MM.1S (cell line): ENCODE measurements at regions not wholly inside any gene's neighbourhood (a gene's known extent, or its start where the extent isn't known, plus 50 kb on each side); places are given as distances from the start of the nearest gene placed in this dataset.

Experiments
- DNase-seq: peaks from one replicate; pipeline ENCODE4 v3.0.0-alpha.2; 2015
- H2AFZ ChIP-seq: fragments of 300-600 bp; sonication (generic); 2 replicates; pipeline ENCODE4 v1.6.0; 2016; ENCODE audit warnings: antibody characterized with exemption, low read length
- H3F3A ChIP-seq: fragments of 300-600 bp; sonication (generic); 2 replicates; pipeline ENCODE4 v1.6.1; 2016; ENCODE audit warnings: mild to moderate bottlenecking, antibody characterized with exemption, low read length, moderate library complexity, mixed read lengths; ENCODE audit not compliant: insufficient read depth
- H3K27ac ChIP-seq: fragments of 300-600 bp; sonication (generic); 2 replicates; pipeline ENCODE4 v1.5.1; 2016; ENCODE audit warnings: mild to moderate bottlenecking, low read length
- H3K27me3 ChIP-seq: fragments of 300-600 bp; sonication (generic); replicated peaks from 2 replicates; pipeline ENCODE4 v1.6.0; 2016; ENCODE audit warnings: low read length; ENCODE audit not compliant: insufficient read depth
- H3K36me3 ChIP-seq: fragments of 300-600 bp; sonication (generic); replicated peaks from 2 replicates; pipeline ENCODE4 v1.6.1; 2016; ENCODE audit warnings: mild to moderate bottlenecking, low read length, mixed read lengths; ENCODE audit not compliant: insufficient read depth
- H3K4me1 ChIP-seq: fragments of 300-600 bp; sonication (generic); 2 replicates; pipeline ENCODE4 v1.6.1; 2016; ENCODE audit warnings: low read length, mixed read lengths
- H3K4me2 ChIP-seq: fragments of 300-600 bp; sonication (generic); 2 replicates; pipeline ENCODE4 v1.6.0; 2016; ENCODE audit warnings: low read depth, low read length
- H3K4me3 ChIP-seq: fragments of 300-600 bp; sonication (generic); 2 replicates; pipeline ENCODE4 v1.5.1; 2016; ENCODE audit warnings: low read length, mixed read lengths
- H3K79me2 ChIP-seq: fragments of 300-600 bp; sonication (generic); 2 replicates; pipeline ENCODE4 v1.6.1; 2016; ENCODE audit warnings: mixed run types, low read length, mixed read lengths
- H3K9ac ChIP-seq: fragments of 300-600 bp; sonication (generic); 2 replicates; pipeline ENCODE4 v1.6.1; 2016; ENCODE audit warnings: low read length, mixed read lengths
- H3K9me2 ChIP-seq: fragments of 300-600 bp; sonication (generic); replicated peaks from 2 replicates; pipeline ENCODE4 v1.6.1; 2016; ENCODE audit warnings: mild to moderate bottlenecking, low read length, mixed read lengths; ENCODE audit not compliant: insufficient read depth
- H3K9me3 ChIP-seq: fragments of 300-600 bp; sonication (generic); replicated peaks from 2 replicates; pipeline ENCODE4 v1.6.1; 2016; ENCODE audit warnings: mild to moderate bottlenecking, low read length, mixed read lengths; ENCODE audit not compliant: insufficient read depth
- H4K20me1 ChIP-seq: fragments of 300-600 bp; sonication (generic); 2 replicates; pipeline ENCODE4 v1.6.1; 2016; ENCODE audit warnings: mild to moderate bottlenecking, low read length, moderate library complexity, mixed read lengths; ENCODE audit not compliant: insufficient read depth
- CTCF ChIP-seq: fragments of 300-600 bp; sonication (generic); IDR thresholded peaks from 2 replicates; pipeline ENCODE4 v1.5.1; 2016; ENCODE audit warnings: antibody characterized with exemption, low read length, mixed read lengths
- EZH2 ChIP-seq: fragments of 300-600 bp; sonication (generic); optimal IDR thresholded peaks from 2 replicates; pipeline ENCODE3; 2017; ENCODE audit warnings: low read depth, mild to moderate bottlenecking, antibody characterized with exemption, low read length, mixed read lengths
- EZH2phosphoT487 ChIP-seq: fragments of 300-600 bp; sonication (generic); IDR thresholded peaks from 2 replicates; pipeline ENCODE4 v1.6.1; 2018; ENCODE audit warnings: antibody characterized with exemption, low read length

GRCh38 chr10:2628705-2629104 is 438.6 kb upstream of the PFKP start:
- no peaks in the 10 kb centered on the region for H3K9me3 ChIP-seq
- no peaks in the 10 kb centered on the region for H3K4me1 ChIP-seq
- no peak overlapping the region for H3K4me2 ChIP-seq
- H3K79me2 ChIP-seq: no peaks in the 10 kb centered on the region
- no peaks in the 10 kb centered on the region for H4K20me1 ChIP-seq
- no peaks in the 10 kb centered on the region for H3F3A ChIP-seq
- no peak for DNase-seq
- H3K27ac ChIP-seq: no peak overlapping the region
- no peaks in the 10 kb centered on the region for H3K27me3 ChIP-seq
- H3K4me3 ChIP-seq: no peak overlapping the region
- H3K36me3 ChIP-seq: no peaks in the 10 kb centered on the region
- no peak overlapping the region for H2AFZ ChIP-seq
- H3K9ac ChIP-seq: no peak overlapping the region
- no peaks in the 10 kb centered on the region for H3K9me2 ChIP-seq
- TF ChIP-seq EZH2: no peak
- TF ChIP-seq EZH2phosphoT487: no peak
- TF ChIP-seq CTCF: no peak

GRCh38 chr10:2627969-2628368 is 439.4 kb upstream of the PFKP start:
- no peaks in the 10 kb centered on the region for H3K9me2 ChIP-seq
- no peaks in the 10 kb centered on the region for H3K4me1 ChIP-seq
- H3K9me3 ChIP-seq: no peaks in the 10 kb centered on the region
- no peaks in the 10 kb centered on the region for H4K20me1 ChIP-seq
- H3K4me2 ChIP-seq: no peak overlapping the region
- no peaks in the 10 kb centered on the region for H3K79me2 ChIP-seq
- no peak overlapping the region for H3K27ac ChIP-seq
- H3K27me3 ChIP-seq: no peaks in the 10 kb centered on the region
- no peak for TF ChIP-seq CTCF
- no peak for TF ChIP-seq EZH2phosphoT487
- no peak for TF ChIP-seq EZH2
- H3K4me3 ChIP-seq: no peak overlapping the region
- no peaks in the 10 kb centered on the region for H3F3A ChIP-seq
- H3K36me3 ChIP-seq: no peaks in the 10 kb centered on the region
- no peak for DNase-seq
- no peak overlapping the region for H2AFZ ChIP-seq
- no peak overlapping the region for H3K9ac ChIP-seq

- no peaks in the 10 kb centered on the region for H3K27me3 ChIP-seq
Observed at GRCh38 chr10:2625094-2625493, 442.3 kb upstream of the PFKP start.

More at GRCh38 chr10:2625094-2625493, 442.3 kb upstream of the PFKP start:
- H3K27ac ChIP-seq: no peak overlapping the region
- no peaks in the 10 kb centered on the region for H3K36me3 ChIP-seq
- H3K9me3 ChIP-seq: no peaks in the 10 kb centered on the region
- H3K4me3 ChIP-seq: no peak overlapping the region
- H4K20me1 ChIP-seq: no peaks in the 10 kb centered on the region
- no peaks in the 10 kb centered on the region for H3F3A ChIP-seq
- H2AFZ ChIP-seq: no peak overlapping the region
- DNase-seq: no peak
- no peaks in the 10 kb centered on the region for H3K4me1 ChIP-seq
- no peaks in the 10 kb centered on the region for H3K9me2 ChIP-seq
- TF ChIP-seq CTCF: no peak
- no peak for TF ChIP-seq EZH2phosphoT487
- TF ChIP-seq EZH2: no peak
- no peaks in the 10 kb centered on the region for H3K79me2 ChIP-seq
- H3K4me2 ChIP-seq: no peak overlapping the region
- H3K9ac ChIP-seq: no peak overlapping the region
